ENCODE measurements at regions not wholly inside any gene's neighbourhood (a gene's known extent, or its start where the extent isn't known, plus 50 kb on each side); places are given as distances from the start of the nearest gene placed in this dataset.

GRCh38 chr3:72214066-72214951 lies 429.4 kb upstream of the PROK2 start:
- no peak for TF ChIP-seq CTCF (IDR thresholded peaks at IDR 0.05)
- no peak for TF ChIP-seq CHD4 (IDR thresholded peaks at IDR 0.05; ENCODE audit: borderline replicate concordance)
- TF ChIP-seq PHF8 (IDR thresholded peaks at IDR 0.05; ENCODE audit: borderline replicate concordance, low read depth): no peak
